Large intestine (tissue), 3 donors: ENCODE measurements at regions not wholly inside any gene's neighbourhood (a gene's known extent, or its start where the extent isn't known, plus 50 kb on each side); places are given as distances from the start of the nearest gene placed in this dataset.
"Not testable (repeated sequence)": the region's sequence is repeated elsewhere in the genome, so short reads cannot be mapped to it uniquely, and the experiment has no call there.

Experiments
- DNase-seq, 2 donors: peaks; one replicate each; pipeline versions ENCODE4 v3.0.0 to v3.0.0-alpha.2; 2013
- H3K27ac ChIP-seq: one replicate; pipeline ENCODE4 v1.5.1; 2013; ENCODE audit warnings: low read length
- H3K27me3 ChIP-seq: 2 replicates; pipeline ENCODE4 v1.6.1; 2013; ENCODE audit warnings: low read length; ENCODE audit not compliant: control insufficient read depth, insufficient read depth
- H3K36me3 ChIP-seq: 2 replicates; pipeline ENCODE4 v1.6.1; 2013; ENCODE audit warnings: low read length; ENCODE audit not compliant: control insufficient read depth, insufficient read depth
- H3K4me1 ChIP-seq: one replicate; pipeline ENCODE4 v1.6.1; 2013; ENCODE audit warnings: low read length; ENCODE audit not compliant: control insufficient read depth, insufficient read depth
- H3K4me3 ChIP-seq: one replicate; pipeline ENCODE4 v1.5.1; 2013; ENCODE audit warnings: low read length
- H3K9me3 ChIP-seq: one replicate; pipeline ENCODE4 v1.6.1; 2013; ENCODE audit warnings: mild to moderate bottlenecking, low read depth, low read length, moderate library complexity; ENCODE audit not compliant: control insufficient read depth
- WGBS: methylation state at CpG from one replicate; pipeline ENCODE4 v1.1.5; 2013; ENCODE audit warnings: low lambda C conversion rate; ENCODE audit not compliant: insufficient coverage; 5-methylcytosine and 5-hydroxymethylcytosine counted together

GRCh38 chrX:7596822-7597221, 246.1 kb upstream of the VCX start:
- H3K36me3 ChIP-seq = no peaks in the 10 kb centered on the region
- no peak overlapping the region for H3K4me3 ChIP-seq
- H3K27me3 ChIP-seq = no peaks in the 10 kb centered on the region
- WGBS = no CpG with 5 or more reads among the region's 2 CpGs
- no peak overlapping the region for H3K27ac ChIP-seq
- DNase-seq = no peak
- H3K4me1 ChIP-seq = no peaks in the 10 kb centered on the region
- H3K9me3 ChIP-seq = no peaks in the 10 kb centered on the region

GRCh38 chrX:7593370-7593769, 249.6 kb upstream of the VCX start:
- H3K36me3 ChIP-seq, H3K4me1 ChIP-seq, H3K27me3 ChIP-seq, H3K4me3 ChIP-seq, DNase-seq, H3K27ac ChIP-seq, H3K9me3 ChIP-seq: not testable (repeated sequence)
- no CpG with 5 or more reads among the region's 28 CpGs for WGBS

- Histone ChIP-seq H3K9me3 (no peaks in the 10 kb centered on the region), H3K36me3 (no peaks in the 10 kb centered on the region), H3K27me3 (no peaks in the 10 kb centered on the region), H3K27ac (no peak overlapping the region), H3K4me3 (no peak overlapping the region), H3K4me1 (no peaks in the 10 kb centered on the region)
- DNase-seq = peak; percentile 2 to 5
- 40% methylated on average over 1 of the region's 2 CpGs for WGBS
These were observed 256.8 kb upstream of the VCX start for GRCh38 chrX:7586126-7586525.

GRCh38 chrX:7582191-7582590, 260.8 kb upstream of the VCX start:
- H3K4me1 ChIP-seq = no peaks in the 10 kb centered on the region
- H3K36me3 ChIP-seq = no peaks in the 10 kb centered on the region
- no peak for DNase-seq
- H3K9me3 ChIP-seq = no peaks in the 10 kb centered on the region
- H3K27ac ChIP-seq = no peak overlapping the region
- no peaks in the 10 kb centered on the region for H3K27me3 ChIP-seq
- H3K4me3 ChIP-seq = no peak overlapping the region
- no CpG with 5 or more reads among the region's 4 CpGs for WGBS

GRCh38 chrX:7580127-7580526, 262.8 kb upstream of the VCX start:
- Histone ChIP-seq H3K36me3 (no peaks in the 10 kb centered on the region), H3K4me3 (no peak overlapping the region), H3K27ac (no peak overlapping the region), H3K4me1 (no peaks in the 10 kb centered on the region), H3K27me3 (no peaks in the 10 kb centered on the region), H3K9me3 (no peaks in the 10 kb centered on the region)
- DNase-seq = no peak
- no CpG with 5 or more reads among the region's 2 CpGs for WGBS

- WGBS = no CpG with 5 or more reads among the region's 3 CpGs
- Histone ChIP-seq H3K4me1 (no peaks in the 10 kb centered on the region), H3K27me3 (no peaks in the 10 kb centered on the region), H3K27ac (no peak overlapping the region), H3K36me3 (no peaks in the 10 kb centered on the region), H3K9me3 (no peaks in the 10 kb centered on the region), H3K4me3 (no peak overlapping the region)
- DNase-seq = peak in 1 of 2 donors; percentile 11
These were observed 268.6 kb upstream of the VCX start for GRCh38 chrX:7574325-7574724.

GRCh38 chrX:7570432-7571029, 272.4 kb upstream of the VCX start:
- WGBS = no CpG with 5 or more reads among the region's 9 CpGs
- H3K27ac ChIP-seq = no peak overlapping the region
- no peak for DNase-seq
- no peak overlapping the region for H3K4me3 ChIP-seq
- H3K36me3 ChIP-seq = no peaks in the 10 kb centered on the region
- no peaks in the 10 kb centered on the region for H3K27me3 ChIP-seq
- no peaks in the 10 kb centered on the region for H3K9me3 ChIP-seq
- no peaks in the 10 kb centered on the region for H3K4me1 ChIP-seq

GRCh38 chrX:7568597-7568996, 274.4 kb upstream of the VCX start:
- Histone ChIP-seq H3K27me3 (no peaks in the 10 kb centered on the region), H3K9me3 (no peaks in the 10 kb centered on the region), H3K27ac (no peak overlapping the region), H3K4me1 (no peaks in the 10 kb centered on the region), H3K36me3 (no peaks in the 10 kb centered on the region), H3K4me3 (no peak overlapping the region)
- 100% methylated on average over 1 of the region's 4 CpGs for WGBS
- DNase-seq = no peak

GRCh38 chrX:7568130-7568529, 274.8 kb upstream of the VCX start:
- no peak for DNase-seq
- H3K9me3 ChIP-seq = no peaks in the 10 kb centered on the region
- H3K4me3 ChIP-seq = no peak overlapping the region
- no peak overlapping the region for H3K27ac ChIP-seq
- H3K4me1 ChIP-seq = no peaks in the 10 kb centered on the region
- H3K36me3 ChIP-seq = no peaks in the 10 kb centered on the region
- WGBS = no CpG with 5 or more reads among the region's 3 CpGs
- no peaks in the 10 kb centered on the region for H3K27me3 ChIP-seq

- no peaks in the 10 kb centered on the region for H3K9me3 ChIP-seq
- no CpG with 5 or more reads among the region's 2 CpGs for WGBS
These were observed 290.2 kb upstream of the VCX start for GRCh38 chrX:7552760-7553159.

GRCh38 chrX:7546551-7547080, 296.4 kb upstream of the VCX start:
- no peak overlapping the region for H3K4me3 ChIP-seq
- H3K27me3 ChIP-seq = no peaks in the 10 kb centered on the region
- H3K36me3 ChIP-seq = no peaks in the 10 kb centered on the region
- no CpG with 5 or more reads among the region's 17 CpGs for WGBS
- H3K4me1 ChIP-seq = no peaks in the 10 kb centered on the region
- no peak for DNase-seq
- H3K9me3 ChIP-seq = no peaks in the 10 kb centered on the region
- H3K27ac ChIP-seq = no peak overlapping the region

More at GRCh38 chrX:7552760-7553159, 290.2 kb upstream of the VCX start:
- Histone ChIP-seq H3K27ac (no peak overlapping the region), H3K27me3 (no peaks in the 10 kb centered on the region), H3K36me3 (no peaks in the 10 kb centered on the region), H3K4me3 (no peak overlapping the region), H3K4me1 (no peaks in the 10 kb centered on the region)
- no peak for DNase-seq
